ENCODE measurements at regions not wholly inside any gene's neighbourhood (a gene's known extent, or its start where the extent isn't known, plus 50 kb on each side); places are given as distances from the start of the nearest gene placed in this dataset.

DNA sequence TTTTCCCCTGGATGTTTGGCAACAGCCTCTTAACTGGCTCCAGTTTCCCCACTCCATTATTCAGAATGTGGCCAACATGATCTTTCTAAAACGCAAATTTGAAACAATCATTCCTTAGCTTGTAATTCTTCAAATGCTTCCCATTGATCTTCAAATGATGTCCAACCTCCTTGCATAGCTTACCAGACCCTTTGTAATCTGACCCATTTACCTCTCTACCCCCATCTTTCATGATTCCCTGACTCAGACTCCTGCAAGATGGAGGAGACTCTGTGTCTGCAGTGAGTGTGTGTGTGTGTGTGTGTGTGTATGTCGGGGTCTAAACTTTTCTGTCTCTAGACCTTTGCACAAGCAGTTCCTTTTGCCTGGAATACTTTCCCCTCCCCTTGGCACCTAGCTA lies 515.7 kb upstream of the PROK2 start:
- H3K4me3 ChIP-seq (ENCODE audit: insufficient read depth, low read depth, low read length) = no peak overlapping the region
- H3K4me1 ChIP-seq (ENCODE audit: insufficient read depth, low read length) = peaks cover 12% of the 10 kb centered on the region
- Mint-ChIP-seq H3K9me3 (ENCODE audit: unreplicated experiment) (peaks cover 8% of the 10 kb centered on the region), H3K4me3 (ENCODE audit: unreplicated experiment) (no peak overlapping the region), H3K27ac (ENCODE audit: unreplicated experiment) (no peak overlapping the region), H3K36me3 (ENCODE audit: low read depth, unreplicated experiment) (peaks cover 3% of the 10 kb centered on the region), H3K27me3 (ENCODE audit: low read depth, unreplicated experiment) (peaks cover 50% of the 10 kb centered on the region), H3K4me1 (ENCODE audit: low read depth, unreplicated experiment) (peaks cover 2% of the 10 kb centered on the region)
- no peaks in the 10 kb centered on the region for H3K36me3 ChIP-seq (ENCODE audit: insufficient read depth, low read length)
- H3K79me2 ChIP-seq (ENCODE audit: insufficient read depth, low read length) = no peaks in the 10 kb centered on the region
- no peak for TF ChIP-seq EZH2 (IDR thresholded peaks at IDR 0.05; ENCODE audit: insufficient read depth, low read length)
- TF ChIP-seq, protein P1, sequence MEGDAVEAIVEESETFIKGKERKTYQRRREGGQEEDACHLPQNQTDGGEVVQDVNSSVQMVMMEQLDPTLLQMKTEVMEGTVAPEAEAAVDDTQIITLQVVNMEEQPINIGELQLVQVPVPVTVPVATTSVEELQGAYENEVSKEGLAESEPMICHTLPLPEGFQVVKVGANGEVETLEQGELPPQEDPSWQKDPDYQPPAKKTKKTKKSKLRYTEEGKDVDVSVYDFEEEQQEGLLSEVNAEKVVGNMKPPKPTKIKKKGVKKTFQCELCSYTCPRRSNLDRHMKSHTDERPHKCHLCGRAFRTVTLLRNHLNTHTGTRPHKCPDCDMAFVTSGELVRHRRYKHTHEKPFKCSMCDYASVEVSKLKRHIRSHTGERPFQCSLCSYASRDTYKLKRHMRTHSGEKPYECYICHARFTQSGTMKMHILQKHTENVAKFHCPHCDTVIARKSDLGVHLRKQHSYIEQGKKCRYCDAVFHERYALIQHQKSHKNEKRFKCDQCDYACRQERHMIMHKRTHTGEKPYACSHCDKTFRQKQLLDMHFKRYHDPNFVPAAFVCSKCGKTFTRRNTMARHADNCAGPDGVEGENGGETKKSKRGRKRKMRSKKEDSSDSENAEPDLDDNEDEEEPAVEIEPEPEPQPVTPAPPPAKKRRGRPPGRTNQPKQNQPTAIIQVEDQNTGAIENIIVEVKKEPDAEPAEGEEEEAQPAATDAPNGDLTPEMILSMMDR (IDR thresholded peaks at IDR 0.05; ENCODE audit: insufficient read depth, low read depth, low read length) = no peak
- H2AFZ ChIP-seq (ENCODE audit: low read depth, low read length) = no peak overlapping the region
- DNase-seq (ENCODE audit: low read depth) = no peak
- no peaks in the 10 kb centered on the region for H3K27me3 ChIP-seq (ENCODE audit: insufficient read depth, low read length)
- no peak overlapping the region for H3K4me2 ChIP-seq (ENCODE audit: low read length)
- FAIRE-seq = no peak
- no peak overlapping the region for H3K27ac ChIP-seq (ENCODE audit: low read depth, low read length)
- H3K9me3 ChIP-seq (ENCODE audit: insufficient read depth, low read depth, low read length) = no peaks in the 10 kb centered on the region
- no peak overlapping the region for H3K9ac ChIP-seq (ENCODE audit: low read length)
- no peaks in the 10 kb centered on the region for H4K20me1 ChIP-seq (ENCODE audit: insufficient read depth, low read length)

DNA sequence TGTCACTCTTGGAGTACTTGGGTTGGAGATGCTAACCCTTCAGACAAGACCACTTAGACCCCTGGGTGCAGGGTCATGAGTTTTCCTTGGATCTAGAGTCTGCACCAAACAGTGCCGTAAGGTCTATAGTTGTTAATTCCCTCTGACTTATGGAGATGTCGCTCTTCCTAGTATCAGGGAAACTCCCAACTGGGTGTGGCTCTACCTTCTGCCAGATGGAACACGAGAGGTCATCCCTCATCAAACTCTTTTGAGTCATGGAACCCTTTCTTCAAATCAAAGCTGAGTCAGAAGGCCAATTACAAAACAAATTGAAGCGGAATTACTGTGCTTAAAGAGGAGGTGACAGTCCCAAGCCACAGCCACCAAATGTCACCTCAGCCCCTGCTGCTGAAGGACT lies 514.9 kb upstream of the PROK2 start:
- no peak for FAIRE-seq
- peaks cover 45% of the 10 kb centered on the region for H3K27me3 Mint-ChIP-seq (ENCODE audit: low read depth, unreplicated experiment)
- Histone ChIP-seq H3K4me1 (ENCODE audit: insufficient read depth, low read length) (peaks cover 12% of the 10 kb centered on the region), H3K4me2 (ENCODE audit: low read length) (peak overlapping the region; percentile 1), H3K4me3 (ENCODE audit: insufficient read depth, low read depth, low read length) (no peak overlapping the region), H3K36me3 (ENCODE audit: insufficient read depth, low read length) (no peaks in the 10 kb centered on the region), H3K27me3 (ENCODE audit: insufficient read depth, low read length) (peaks cover 3% of the 10 kb centered on the region), H3K79me2 (ENCODE audit: insufficient read depth, low read length) (no peaks in the 10 kb centered on the region), H3K9ac (ENCODE audit: low read length) (no peak overlapping the region), H4K20me1 (ENCODE audit: insufficient read depth, low read length) (no peaks in the 10 kb centered on the region), H2AFZ (ENCODE audit: low read depth, low read length) (no peak overlapping the region), H3K27ac (ENCODE audit: low read depth, low read length) (no peak overlapping the region), H3K9me3 (ENCODE audit: insufficient read depth, low read depth, low read length) (no peaks in the 10 kb centered on the region)
- H3K9me3 Mint-ChIP-seq (ENCODE audit: unreplicated experiment) = peaks cover 8% of the 10 kb centered on the region
- H3K4me1 Mint-ChIP-seq (ENCODE audit: low read depth, unreplicated experiment) = peaks cover 2% of the 10 kb centered on the region
- no peak for TF ChIP-seq EZH2 (IDR thresholded peaks at IDR 0.05; ENCODE audit: insufficient read depth, low read length)
- TF ChIP-seq, protein P1 (IDR thresholded peaks at IDR 0.05; ENCODE audit: insufficient read depth, low read depth, low read length) = no peak
- no peak overlapping the region for H3K4me3 Mint-ChIP-seq (ENCODE audit: unreplicated experiment)
- H3K27ac Mint-ChIP-seq (ENCODE audit: unreplicated experiment) = no peak overlapping the region
- DNase-seq (ENCODE audit: low read depth) = no peak
- peaks cover 3% of the 10 kb centered on the region for H3K36me3 Mint-ChIP-seq (ENCODE audit: low read depth, unreplicated experiment)

DNA sequence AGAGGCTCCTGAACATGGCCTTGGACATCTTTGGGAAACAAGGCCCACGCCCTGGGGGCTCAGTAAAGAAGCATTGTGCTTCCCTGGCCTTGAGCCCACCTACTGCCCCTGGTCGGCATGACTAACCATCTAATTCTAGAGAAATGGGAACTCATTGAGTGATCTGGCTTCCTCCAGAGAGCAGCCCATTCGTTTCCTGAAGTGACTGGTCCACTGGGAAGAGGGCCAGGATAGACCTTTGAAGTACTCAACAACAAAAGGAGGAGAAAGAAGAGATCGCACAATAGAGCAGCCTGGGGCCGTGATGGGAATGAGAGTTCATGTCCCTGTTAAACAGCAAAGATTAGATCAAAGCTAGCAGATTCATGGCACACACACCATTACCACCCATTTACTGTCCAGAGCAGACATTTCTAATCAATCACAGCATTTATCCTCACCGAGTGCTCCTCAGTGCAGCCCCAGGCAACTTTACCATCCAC lies 514.4 kb upstream of the PROK2 start:
- Mint-ChIP-seq H3K36me3 (ENCODE audit: low read depth, unreplicated experiment) (peaks cover 3% of the 10 kb centered on the region), H3K9me3 (ENCODE audit: unreplicated experiment) (peaks cover 7% of the 10 kb centered on the region), H3K4me1 (ENCODE audit: low read depth, unreplicated experiment) (peaks cover 2% of the 10 kb centered on the region), H3K4me3 (ENCODE audit: unreplicated experiment) (no peak overlapping the region), H3K27me3 (ENCODE audit: low read depth, unreplicated experiment) (peaks cover 46% of the 10 kb centered on the region), H3K27ac (ENCODE audit: unreplicated experiment) (no peak overlapping the region)
- Histone ChIP-seq H3K9ac (ENCODE audit: low read length) (no peak overlapping the region), H2AFZ (ENCODE audit: low read depth, low read length) (no peak overlapping the region), H3K27me3 (ENCODE audit: insufficient read depth, low read length) (peaks cover 5% of the 10 kb centered on the region), H3K4me3 (ENCODE audit: insufficient read depth, low read depth, low read length) (no peak overlapping the region), H4K20me1 (ENCODE audit: insufficient read depth, low read length) (no peaks in the 10 kb centered on the region), H3K4me1 (ENCODE audit: insufficient read depth, low read length) (peaks cover 12% of the 10 kb centered on the region), H3K79me2 (ENCODE audit: insufficient read depth, low read length) (no peaks in the 10 kb centered on the region), H3K9me3 (ENCODE audit: insufficient read depth, low read depth, low read length) (no peaks in the 10 kb centered on the region), H3K27ac (ENCODE audit: low read depth, low read length) (no peak overlapping the region), H3K4me2 (ENCODE audit: low read length) (peak overlapping the region; percentile 1), H3K36me3 (ENCODE audit: insufficient read depth, low read length) (no peaks in the 10 kb centered on the region)
- peak; percentile 76 for DNase-seq (ENCODE audit: low read depth)
- no peak for TF ChIP-seq EZH2 (IDR thresholded peaks at IDR 0.05; ENCODE audit: insufficient read depth, low read length)
- TF ChIP-seq, protein P1 (IDR thresholded peaks at IDR 0.05; ENCODE audit: insufficient read depth, low read depth, low read length) = no peak
- FAIRE-seq = no peak

All from astrocyte (in vitro differentiated cells and primary cell).